ENCODE measurements at regions not wholly inside any gene's neighbourhood (a gene's known extent, or its start where the extent isn't known, plus 50 kb on each side); places are given as distances from the start of the nearest gene placed in this dataset.

GRCh38 chr2:172231508-172231907, 128.8 kb upstream of the DLX2 start:
- Histone ChIP-seq H3K4me3 (no peak overlapping the region), H3K36me3 (no peaks in the 10 kb centered on the region), H3K9me3 (no peaks in the 10 kb centered on the region), H3K4me1 (peaks cover 4 to 22% (median 13%) of the 10 kb centered on the region in 6 donors), H3K27me3 (replicated peaks in 1 of 7) (peaks cover 0 to 40% (median 22%) of the 10 kb centered on the region in 7 donors), H3K27ac (no peak overlapping the region)
- TF ChIP-seq POLR2A (IDR thresholded peaks at IDR 0.05) (no peak), POLR2AphosphoS5 (IDR thresholded peaks at IDR 0.05) (no peak)
- TF ChIP-seq, protein P1, sequence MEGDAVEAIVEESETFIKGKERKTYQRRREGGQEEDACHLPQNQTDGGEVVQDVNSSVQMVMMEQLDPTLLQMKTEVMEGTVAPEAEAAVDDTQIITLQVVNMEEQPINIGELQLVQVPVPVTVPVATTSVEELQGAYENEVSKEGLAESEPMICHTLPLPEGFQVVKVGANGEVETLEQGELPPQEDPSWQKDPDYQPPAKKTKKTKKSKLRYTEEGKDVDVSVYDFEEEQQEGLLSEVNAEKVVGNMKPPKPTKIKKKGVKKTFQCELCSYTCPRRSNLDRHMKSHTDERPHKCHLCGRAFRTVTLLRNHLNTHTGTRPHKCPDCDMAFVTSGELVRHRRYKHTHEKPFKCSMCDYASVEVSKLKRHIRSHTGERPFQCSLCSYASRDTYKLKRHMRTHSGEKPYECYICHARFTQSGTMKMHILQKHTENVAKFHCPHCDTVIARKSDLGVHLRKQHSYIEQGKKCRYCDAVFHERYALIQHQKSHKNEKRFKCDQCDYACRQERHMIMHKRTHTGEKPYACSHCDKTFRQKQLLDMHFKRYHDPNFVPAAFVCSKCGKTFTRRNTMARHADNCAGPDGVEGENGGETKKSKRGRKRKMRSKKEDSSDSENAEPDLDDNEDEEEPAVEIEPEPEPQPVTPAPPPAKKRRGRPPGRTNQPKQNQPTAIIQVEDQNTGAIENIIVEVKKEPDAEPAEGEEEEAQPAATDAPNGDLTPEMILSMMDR (IDR thresholded peaks at IDR 0.05 in 8 of 11, conservative IDR thresholded peaks at IDR 0.05 in 3 of 11) = no peak
- no peak for DNase-seq
- intact Hi-C loops (cut with DNase I; ENCODE audit: low total_unique reads) = no loop called here
- 93 to 97% (median 95%) methylated on average over 3 of the region's 3 CpGs for WGBS, 5 donors

DNA sequence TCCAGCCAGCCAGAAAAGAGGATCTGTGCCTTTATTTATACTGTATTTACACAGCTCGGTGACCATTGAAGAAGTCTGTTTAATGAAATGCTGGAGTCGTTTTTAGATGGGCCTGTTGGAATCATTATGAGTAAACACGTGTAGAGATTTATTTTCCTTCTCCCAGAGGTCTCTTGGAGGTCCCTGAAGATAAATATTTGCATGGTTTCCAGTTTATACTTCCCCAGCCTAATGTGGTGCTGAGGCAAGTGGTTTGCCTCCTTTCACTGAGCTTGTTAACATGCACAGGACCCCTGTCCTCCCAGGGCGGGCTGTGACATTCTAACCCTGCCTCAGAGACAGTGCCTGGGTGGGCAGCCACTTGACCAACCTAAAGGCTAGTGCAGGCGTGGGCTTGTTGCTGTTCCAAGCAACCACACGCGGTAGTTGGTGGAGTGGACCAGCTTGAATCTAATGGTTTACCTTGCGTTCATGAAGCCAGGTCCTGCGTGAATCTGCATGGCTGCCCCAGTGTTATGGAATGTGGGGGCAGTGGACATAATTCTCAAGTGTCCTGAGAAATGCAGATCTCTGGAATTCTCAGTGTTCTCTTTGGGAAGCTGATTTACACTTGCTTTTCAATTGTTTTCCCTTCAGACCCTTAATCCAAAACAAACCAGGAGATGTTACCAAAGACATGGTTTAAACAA, 130.2 kb upstream of the DLX2 start:
- peaks cover 4 to 22% (median 13%) of the 10 kb centered on the region in 6 donors for H3K4me1 ChIP-seq
- WGBS, 5 donors = 84 to 96% (median 93%) methylated on average over 8 to 9 of the region's 9 CpGs
- no peaks in the 10 kb centered on the region for H3K36me3 ChIP-seq
- H3K4me3 ChIP-seq = no peak overlapping the region
- H3K27ac ChIP-seq = no peak overlapping the region
- TF ChIP-seq POLR2A (IDR thresholded peaks at IDR 0.05) = no peak
- no peak for TF ChIP-seq POLR2AphosphoS5 (IDR thresholded peaks at IDR 0.05)
- TF ChIP-seq, protein P1 (IDR thresholded peaks at IDR 0.05 in 8 of 11, conservative IDR thresholded peaks at IDR 0.05 in 3 of 11) = no peak
- H3K27me3 ChIP-seq (replicated peaks in 1 of 7) = peaks cover 0 to 47% (median 22%) of the 10 kb centered on the region in 7 donors
- DNase-seq = no peak
- intact Hi-C loops (cut with DNase I; ENCODE audit: low total_unique reads) = no loop called here
- no peaks in the 10 kb centered on the region for H3K9me3 ChIP-seq

DNA sequence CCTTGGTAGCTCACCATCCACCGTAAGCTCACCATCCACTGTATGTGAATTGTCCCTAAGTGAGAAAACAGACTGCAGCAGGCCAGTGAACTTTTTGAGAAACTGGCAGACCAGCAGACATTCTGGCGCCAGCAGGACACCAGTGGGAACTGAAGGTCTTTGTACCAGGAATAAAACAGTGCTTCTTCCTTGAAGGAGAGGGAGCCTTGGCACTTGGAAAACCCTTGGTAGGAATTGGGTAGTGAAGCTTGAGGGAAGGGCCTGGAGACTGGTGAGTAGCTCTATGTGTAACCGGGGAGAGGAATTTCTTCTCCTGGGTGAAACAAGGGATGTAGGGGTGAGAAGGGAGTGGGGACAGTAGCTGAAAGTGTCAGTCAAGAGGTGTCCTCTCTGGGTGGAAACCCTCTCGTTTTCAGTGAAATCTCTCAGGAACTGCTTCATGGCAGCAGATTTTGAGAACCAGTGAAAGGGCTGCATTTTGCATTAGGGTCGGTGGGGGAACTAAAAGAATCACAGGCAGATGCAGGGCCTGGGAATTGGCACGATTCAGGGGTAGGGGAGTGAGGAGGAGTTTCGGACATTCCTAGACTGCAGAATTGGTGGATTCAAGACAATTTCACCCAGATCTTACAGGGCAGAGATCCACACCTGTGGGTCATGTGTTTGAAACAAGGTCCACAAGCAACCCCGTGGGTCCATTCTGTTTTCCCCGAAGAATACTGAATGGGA, 131.5 kb upstream of the DLX2 start:
- H3K36me3 ChIP-seq = no peaks in the 10 kb centered on the region
- TF ChIP-seq, protein P1 (IDR thresholded peaks at IDR 0.05 in 8 of 11, conservative IDR thresholded peaks at IDR 0.05 in 3 of 11) = no peak
- TF ChIP-seq POLR2AphosphoS5 (IDR thresholded peaks at IDR 0.05) = no peak
- TF ChIP-seq POLR2A (IDR thresholded peaks at IDR 0.05) = no peak
- H3K27me3 ChIP-seq (replicated peaks in 1 of 7) = peaks cover 0 to 51% (median 22%) of the 10 kb centered on the region in 7 donors
- H3K4me1 ChIP-seq = peaks cover 4 to 22% (median 13%) of the 10 kb centered on the region in 6 donors
- H3K9me3 ChIP-seq = no peaks in the 10 kb centered on the region
- peak overlapping the region in 3 of 8 donors; percentile 42 to 67 (median 43) for H3K4me3 ChIP-seq
- 62 to 70% (median 68%) methylated on average over 9 of the region's 9 CpGs for WGBS, 5 donors
- intact Hi-C loops (cut with DNase I; ENCODE audit: low total_unique reads) = no loop called here
- DNase-seq = no peak
- no peak overlapping the region for H3K27ac ChIP-seq

All from spleen (tissue), 11 donors.